NOMO-1 treated with dmso at 0.1 percent for 144 hours (cell line): ENCODE measurements at regions not wholly inside any gene's neighbourhood (a gene's known extent, or its start where the extent isn't known, plus 50 kb on each side); places are given as distances from the start of the nearest gene placed in this dataset.

ENCODE experiments used
- DNase-seq: peaks from one replicate; lab custom pipeline; 2025; ENCODE audit not compliant: unreplicated experiment; lab: John Stamatoyannopoulos, UW

DNA sequence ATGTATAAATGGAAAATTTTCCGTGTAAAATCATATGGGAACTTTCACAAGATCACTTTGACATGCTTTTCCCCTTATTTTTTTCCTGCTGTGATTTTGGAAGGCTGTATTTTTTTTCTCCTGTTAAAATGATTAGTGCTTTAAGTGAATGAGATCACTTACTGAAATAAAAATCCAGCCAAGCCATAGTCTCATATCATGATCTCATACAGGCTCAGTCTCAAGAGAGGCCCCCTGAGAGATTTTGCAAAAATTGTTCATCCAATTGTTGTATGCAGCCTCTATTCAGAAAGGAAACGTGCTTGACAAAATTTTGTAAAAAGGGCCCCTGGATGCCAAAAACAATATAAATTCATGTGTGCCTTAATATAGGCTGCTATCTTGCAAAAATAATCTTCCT is 528.2 kb downstream of the HDGFL1 start:
- DNase-seq, result no peak

GRCh38 chr6:23106951-23107350 is 537.6 kb downstream of the HDGFL1 start:
- no peak for DNase-seq

DNA sequence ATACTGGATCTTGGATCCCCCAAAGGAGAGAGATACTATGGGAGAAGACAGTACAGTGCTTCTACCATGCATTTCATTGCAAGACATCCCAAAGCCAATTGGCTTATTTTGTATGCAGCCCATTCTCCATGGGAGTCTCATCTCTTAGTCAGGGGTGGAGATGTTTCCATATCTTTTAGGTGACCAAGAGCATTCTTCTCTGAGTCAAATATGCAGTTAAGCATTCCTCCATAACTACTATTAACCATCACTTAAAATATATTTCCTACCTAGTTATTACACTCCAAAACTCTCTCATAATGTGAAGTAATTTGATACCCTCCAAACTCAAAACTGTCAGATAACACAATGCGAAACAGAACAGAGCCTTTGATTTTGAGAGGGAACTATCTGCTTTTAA is 542.6 kb downstream of the HDGFL1 start:
- no peak for DNase-seq

GRCh38 chr6:23114812-23115504 is 545.6 kb downstream of the HDGFL1 start:
- no peak for DNase-seq

- no peak for DNase-seq
Observed at GRCh38 chr6:23137611-23138010, 568.2 kb downstream of the HDGFL1 start.

DNA sequence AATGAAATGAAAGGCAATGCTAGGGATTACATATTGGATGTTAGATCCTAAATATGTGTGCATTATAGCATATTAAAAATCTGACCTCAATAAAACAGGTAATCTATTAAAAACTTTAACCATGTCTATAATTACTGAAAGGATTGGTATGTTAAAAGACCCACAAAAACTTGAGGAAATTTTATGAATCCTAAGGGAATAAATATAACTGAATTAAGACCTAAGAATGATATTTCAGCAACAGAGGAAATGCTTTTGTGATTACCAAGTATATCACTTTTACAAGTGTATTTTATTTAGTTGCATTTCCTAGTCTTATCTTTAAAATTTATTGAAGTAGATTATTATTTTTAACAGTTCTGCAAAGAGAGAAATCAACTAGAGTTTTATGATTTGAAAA is 571.5 kb downstream of the HDGFL1 start:
- no peak for DNase-seq

- no peak for DNase-seq
Observed at GRCh38 chr6:23145781-23146180, 576.4 kb downstream of the HDGFL1 start.

GRCh38 chr6:23154159-23154558 is 584.8 kb downstream of the HDGFL1 start:
- no peak for DNase-seq

DNA sequence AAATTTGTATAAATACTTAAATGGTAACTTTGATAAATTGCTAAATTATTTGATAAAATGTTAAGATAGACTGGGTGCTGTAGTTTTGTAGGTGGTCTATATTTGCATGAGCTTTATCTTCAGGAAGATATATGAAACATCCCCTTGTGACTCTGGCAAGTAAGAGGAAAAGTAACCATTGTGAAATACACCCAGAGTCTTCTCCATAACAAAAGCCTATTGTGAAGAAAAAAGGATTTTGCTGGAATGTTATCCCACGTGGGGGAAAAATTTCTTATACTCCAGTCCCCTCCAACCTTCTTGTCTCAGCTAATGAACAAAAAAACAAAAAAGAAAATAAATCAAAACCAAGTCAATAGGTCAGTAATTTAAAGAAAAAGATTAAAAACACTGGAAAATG is 600.7 kb downstream of the HDGFL1 start:
- no peak for DNase-seq

- DNase-seq, result no peak
Observed at GRCh38 chr6:23173234-23173633, 603.9 kb downstream of the HDGFL1 start.

DNA sequence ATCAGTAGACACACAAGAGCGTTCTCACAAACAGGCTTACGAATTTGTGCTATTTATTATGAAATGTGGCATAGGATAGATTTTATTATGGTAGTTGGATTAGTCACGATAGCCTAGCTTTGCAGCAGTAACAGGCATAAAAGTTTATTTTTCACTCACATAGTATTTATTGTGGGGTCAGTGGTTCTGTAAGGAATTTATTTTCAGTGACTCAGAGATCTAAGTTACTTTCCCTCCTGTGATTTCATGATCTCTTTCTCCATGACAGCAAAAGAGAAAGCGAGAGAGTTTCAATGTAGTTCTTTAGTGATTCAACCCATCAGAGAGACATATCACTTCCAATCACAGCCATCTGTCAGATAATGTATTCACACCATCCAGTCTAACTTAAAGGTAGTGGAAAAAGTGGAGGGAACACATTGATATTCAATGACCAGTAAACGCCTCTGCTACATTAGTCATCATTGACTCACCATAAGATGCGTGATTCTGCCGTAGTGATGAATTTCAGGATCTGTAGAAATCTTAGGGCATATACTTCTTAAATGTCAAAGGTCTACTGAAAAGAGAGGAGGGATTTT is 605.5 kb downstream of the HDGFL1 start:
- no peak for DNase-seq

DNA sequence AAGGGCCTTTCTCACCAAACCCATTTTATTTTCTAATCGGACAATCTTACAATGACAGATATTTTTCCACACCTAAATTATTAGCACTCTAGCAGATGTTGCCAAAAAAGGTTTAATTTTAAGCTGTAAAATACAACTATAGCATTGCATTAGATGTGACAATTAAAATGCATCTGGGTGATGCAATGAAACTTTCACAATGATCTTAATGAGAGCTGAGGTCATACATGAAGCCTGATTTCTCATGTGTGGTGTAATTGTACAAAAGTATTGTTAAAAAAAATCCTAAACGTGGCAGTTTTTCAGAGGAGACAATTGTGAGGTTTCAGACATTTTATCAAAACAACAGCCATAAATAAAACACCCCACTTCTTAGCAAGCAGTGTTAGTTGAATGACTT is 606.0 kb downstream of the HDGFL1 start:
- DNase-seq, result no peak

DNA sequence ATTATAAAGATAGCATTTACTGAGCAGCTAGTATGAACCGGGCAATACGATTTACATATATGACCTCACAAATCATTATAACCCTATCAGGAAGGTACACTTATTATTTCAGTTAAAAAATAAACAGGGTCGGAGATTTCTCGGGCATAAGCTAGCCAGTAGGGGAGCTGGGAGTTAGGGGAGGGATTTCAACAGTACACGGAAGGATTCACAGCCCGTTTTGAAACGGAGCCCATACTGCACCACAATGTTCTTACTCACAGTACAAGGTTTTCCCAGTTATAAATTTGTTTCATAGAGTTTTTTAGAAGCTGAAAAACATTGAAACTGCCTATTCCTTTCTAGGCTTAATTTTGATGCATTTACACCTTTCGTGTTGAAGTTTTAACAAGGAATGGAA is 607.1 kb downstream of the HDGFL1 start:
- no peak for DNase-seq

DNA sequence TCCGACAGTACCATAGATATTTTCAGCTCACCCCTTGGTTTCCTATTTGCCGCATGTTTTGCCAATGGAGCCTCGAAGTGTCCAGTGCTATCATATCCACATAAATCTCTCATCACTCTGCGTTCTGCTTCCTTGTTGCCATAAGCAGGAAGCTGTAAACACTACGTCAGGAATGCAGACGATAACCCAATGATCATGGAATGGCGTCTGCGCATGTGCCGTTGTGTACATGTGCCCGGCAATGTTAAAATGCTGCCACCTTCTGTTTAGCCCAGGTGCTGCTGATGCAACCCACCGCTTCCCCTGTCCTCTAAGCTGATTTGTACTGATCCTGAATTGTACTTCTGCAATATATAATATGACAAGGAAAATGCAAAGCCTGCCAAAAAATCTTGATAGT is 607.5 kb downstream of the HDGFL1 start:
- no peak for DNase-seq

GRCh38 chr6:23177806-23178205 is 608.4 kb downstream of the HDGFL1 start:
- DNase-seq, result no peak

DNA sequence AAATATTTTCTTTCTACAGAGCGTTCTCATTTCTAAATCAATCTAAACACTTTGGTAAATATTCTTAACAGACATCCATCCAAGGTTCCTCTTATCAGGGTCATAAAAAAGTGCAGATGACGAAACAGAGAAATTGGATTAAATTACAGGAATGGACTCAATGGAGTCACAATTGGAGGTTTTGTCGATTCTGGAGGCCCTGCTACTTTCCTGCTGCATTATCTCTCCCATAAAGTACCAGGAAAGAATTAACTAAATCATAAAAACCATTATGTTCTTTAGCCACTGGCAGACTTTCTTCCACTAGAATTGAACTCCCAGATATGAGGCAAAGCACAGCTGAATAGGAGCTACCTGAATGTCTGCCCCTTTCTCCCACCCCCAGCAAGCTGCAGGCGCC is 610.6 kb downstream of the HDGFL1 start:
- no peak for DNase-seq

GRCh38 chr6:23180504-23181293 is 611.3 kb downstream of the HDGFL1 start:
- DNase-seq, result no peak

GRCh38 chr6:23181356-23182110 is 612.2 kb downstream of the HDGFL1 start:
- DNase-seq, result no peak

- DNase-seq, result no peak
Observed at GRCh38 chr6:23183846-23184245, 614.5 kb downstream of the HDGFL1 start.

- DNase-seq, result no peak
Observed at GRCh38 chr6:23184351-23184750, 615.0 kb downstream of the HDGFL1 start.

GRCh38 chr6:23195487-23195886 is 626.1 kb downstream of the HDGFL1 start:
- DNase-seq, result no peak

DNA sequence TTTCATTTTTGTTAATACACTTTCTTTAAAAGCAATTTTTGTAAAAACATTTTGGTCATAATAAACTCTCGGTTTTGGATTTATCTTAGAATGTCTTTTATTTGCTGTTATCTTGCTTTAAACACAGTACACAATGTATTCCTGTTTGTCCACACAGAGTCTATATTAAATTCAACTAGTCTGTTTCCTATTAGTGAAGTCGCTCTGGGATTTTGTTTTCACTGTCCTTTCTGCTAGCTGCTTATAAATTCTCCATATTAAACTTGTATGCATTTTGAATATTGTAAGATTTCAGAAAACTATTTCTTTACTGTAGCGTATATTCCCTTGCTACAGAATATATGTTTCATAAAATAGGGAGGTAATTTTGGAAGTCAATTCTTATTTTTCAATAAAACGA is 630.2 kb downstream of the HDGFL1 start:
- DNase-seq, result no peak
